ENCODE measurements at regions not wholly inside any gene's neighbourhood (a gene's known extent, or its start where the extent isn't known, plus 50 kb on each side); places are given as distances from the start of the nearest gene placed in this dataset.

DNA sequence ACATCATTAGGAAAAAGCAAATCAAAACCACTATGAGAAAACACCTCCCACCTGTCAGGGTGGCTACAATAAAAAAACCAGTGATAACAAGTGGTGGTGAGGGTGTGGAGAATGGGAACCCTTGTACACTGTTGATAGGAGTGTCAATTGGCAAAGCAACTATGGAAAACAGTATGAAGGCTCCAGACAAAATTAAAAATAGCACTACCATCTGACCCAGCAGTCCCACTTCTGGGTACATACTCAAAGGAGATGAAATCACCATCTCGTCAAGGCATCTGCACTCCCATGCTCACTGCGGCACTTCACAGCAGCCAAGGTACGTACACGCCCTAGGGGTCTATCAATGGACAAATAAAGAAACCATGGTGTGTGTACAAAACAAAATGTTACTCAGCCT lies 715.1 kb downstream of the UQCRFS1 start:
- in situ Hi-C loops (cut with HindIII; ENCODE audit: low sequenced_read_pairs), result no loop called here
- no peak overlapping the region for H3K4me3 ChIP-seq (ENCODE audit: low read depth, low read length)
- DNase-seq (ENCODE audit: low read depth, low spot score), result no peak
- TF ChIP-seq, protein P1, sequence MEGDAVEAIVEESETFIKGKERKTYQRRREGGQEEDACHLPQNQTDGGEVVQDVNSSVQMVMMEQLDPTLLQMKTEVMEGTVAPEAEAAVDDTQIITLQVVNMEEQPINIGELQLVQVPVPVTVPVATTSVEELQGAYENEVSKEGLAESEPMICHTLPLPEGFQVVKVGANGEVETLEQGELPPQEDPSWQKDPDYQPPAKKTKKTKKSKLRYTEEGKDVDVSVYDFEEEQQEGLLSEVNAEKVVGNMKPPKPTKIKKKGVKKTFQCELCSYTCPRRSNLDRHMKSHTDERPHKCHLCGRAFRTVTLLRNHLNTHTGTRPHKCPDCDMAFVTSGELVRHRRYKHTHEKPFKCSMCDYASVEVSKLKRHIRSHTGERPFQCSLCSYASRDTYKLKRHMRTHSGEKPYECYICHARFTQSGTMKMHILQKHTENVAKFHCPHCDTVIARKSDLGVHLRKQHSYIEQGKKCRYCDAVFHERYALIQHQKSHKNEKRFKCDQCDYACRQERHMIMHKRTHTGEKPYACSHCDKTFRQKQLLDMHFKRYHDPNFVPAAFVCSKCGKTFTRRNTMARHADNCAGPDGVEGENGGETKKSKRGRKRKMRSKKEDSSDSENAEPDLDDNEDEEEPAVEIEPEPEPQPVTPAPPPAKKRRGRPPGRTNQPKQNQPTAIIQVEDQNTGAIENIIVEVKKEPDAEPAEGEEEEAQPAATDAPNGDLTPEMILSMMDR (IDR thresholded peaks at IDR 0.05; ENCODE audit: low read depth, low read length), result no peak

DNA sequence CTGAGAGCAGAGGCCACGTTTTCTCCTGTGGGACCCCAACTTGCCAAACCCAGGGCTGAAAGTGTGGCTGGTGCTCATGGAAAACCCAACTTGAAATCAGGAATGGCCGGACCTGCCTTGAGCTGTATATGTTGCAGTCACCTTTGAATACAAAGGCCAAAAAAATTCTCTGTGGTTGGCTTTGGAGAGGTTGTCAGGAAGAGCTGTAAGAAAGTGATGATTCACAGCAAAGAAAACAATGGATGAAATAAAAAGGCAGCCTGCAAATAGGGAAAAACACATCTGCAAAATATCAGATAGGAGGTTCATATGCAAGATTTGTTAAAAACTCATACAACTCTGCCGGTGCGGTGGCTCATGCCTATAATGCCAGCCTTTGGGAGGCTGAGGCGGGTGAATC lies 715.8 kb downstream of the UQCRFS1 start:
- peak; percentile 6 for DNase-seq (ENCODE audit: low read depth, low spot score)
- in situ Hi-C loops (cut with HindIII; ENCODE audit: low sequenced_read_pairs), result no loop called here
- TF ChIP-seq, protein P1 (IDR thresholded peaks at IDR 0.05; ENCODE audit: low read depth, low read length), result no peak
- H3K4me3 ChIP-seq (ENCODE audit: low read depth, low read length), result no peak overlapping the region

- in situ Hi-C loops (cut with HindIII; ENCODE audit: low sequenced_read_pairs), result no loop called here
- no peak for DNase-seq (ENCODE audit: low read depth, low spot score)
- H3K4me3 ChIP-seq (ENCODE audit: low read depth, low read length), result no peak overlapping the region
- TF ChIP-seq, protein P1 (IDR thresholded peaks at IDR 0.05; ENCODE audit: low read depth, low read length), result no peak
These were observed 717.9 kb downstream of the UQCRFS1 start for GRCh38 chr19:28495046-28495445.

DNA sequence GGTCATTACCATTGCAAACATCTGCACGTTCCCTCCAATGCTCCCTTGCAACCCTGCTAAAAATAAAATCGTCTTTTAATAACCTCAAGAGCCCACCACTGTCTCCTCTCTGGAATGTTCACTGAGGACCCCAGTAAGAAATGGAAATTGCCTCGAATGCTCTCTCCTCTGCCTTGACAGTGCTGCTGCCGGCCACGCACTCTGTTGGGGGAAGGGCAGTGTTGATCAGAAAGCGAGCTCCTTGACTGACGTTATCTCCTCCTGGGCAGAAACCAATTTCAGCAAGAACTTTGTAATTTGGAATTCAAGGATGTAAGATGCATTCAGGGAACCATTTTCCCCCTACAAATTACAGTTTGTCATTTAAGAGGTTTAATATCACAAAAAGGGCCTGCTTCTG lies 718.5 kb downstream of the UQCRFS1 start:
- TF ChIP-seq, protein P1 (IDR thresholded peaks at IDR 0.05; ENCODE audit: low read depth, low read length), result no peak
- no peak overlapping the region for H3K4me3 ChIP-seq (ENCODE audit: low read depth, low read length)
- in situ Hi-C loops (cut with HindIII; ENCODE audit: low sequenced_read_pairs), result no loop called here
- DNase-seq (ENCODE audit: low read depth, low spot score), result no peak

- in situ Hi-C loops (cut with HindIII; ENCODE audit: low sequenced_read_pairs), result no loop called here
These were observed 719.1 kb downstream of the UQCRFS1 start for GRCh38 chr19:28493884-28494283.

GRCh38 chr19:28492621-28493020 lies 720.3 kb downstream of the UQCRFS1 start:
- in situ Hi-C loops (cut with HindIII; ENCODE audit: low sequenced_read_pairs), result no loop called here
- no peak for DNase-seq (ENCODE audit: low read depth, low spot score)
- TF ChIP-seq, protein P1 (IDR thresholded peaks at IDR 0.05; ENCODE audit: low read depth, low read length), result no peak
- no peak overlapping the region for H3K4me3 ChIP-seq (ENCODE audit: low read depth, low read length)

More at GRCh38 chr19:28493884-28494283, 719.1 kb downstream of the UQCRFS1 start:
- H3K4me3 ChIP-seq (ENCODE audit: low read depth, low read length), result no peak overlapping the region
- TF ChIP-seq, protein P1 (IDR thresholded peaks at IDR 0.05; ENCODE audit: low read depth, low read length), result no peak
- DNase-seq (ENCODE audit: low read depth, low spot score), result no peak

DNA sequence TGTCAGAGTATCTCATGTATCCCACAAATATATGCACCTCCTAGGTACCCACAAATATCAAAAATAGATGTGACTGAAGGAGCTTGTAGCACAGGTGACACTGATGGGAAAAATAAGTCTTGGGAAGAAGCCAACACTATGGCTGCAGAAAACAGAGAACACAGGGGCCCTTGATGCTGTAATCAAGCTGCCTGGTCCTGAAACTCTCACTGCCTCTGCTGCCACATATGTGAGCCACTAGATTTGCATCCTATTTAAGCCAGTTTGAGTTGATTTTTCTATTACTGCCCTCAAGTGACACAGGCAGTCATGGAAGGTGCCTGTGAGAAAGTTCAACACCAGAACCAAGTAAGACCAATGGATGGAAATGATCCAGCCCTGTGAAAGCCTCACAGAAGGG lies 720.8 kb downstream of the UQCRFS1 start:
- no peak overlapping the region for H3K4me3 ChIP-seq (ENCODE audit: low read depth, low read length)
- TF ChIP-seq, protein P1 (IDR thresholded peaks at IDR 0.05; ENCODE audit: low read depth, low read length), result no peak
- in situ Hi-C loops (cut with HindIII; ENCODE audit: low sequenced_read_pairs), result no loop called here
- DNase-seq (ENCODE audit: low read depth, low spot score), result no peak

All from astrocyte of the spinal cord (primary cell).